Fibroblast of skin of abdomen (primary cell): ENCODE measurements at regions not wholly inside any gene's neighbourhood (a gene's known extent, or its start where the extent isn't known, plus 50 kb on each side); places are given as distances from the start of the nearest gene placed in this dataset.

ENCODE experiments used
- DNase-seq: peaks from one replicate; pipeline ENCODE4 v3.0.0-alpha.2; 2013

DNA sequence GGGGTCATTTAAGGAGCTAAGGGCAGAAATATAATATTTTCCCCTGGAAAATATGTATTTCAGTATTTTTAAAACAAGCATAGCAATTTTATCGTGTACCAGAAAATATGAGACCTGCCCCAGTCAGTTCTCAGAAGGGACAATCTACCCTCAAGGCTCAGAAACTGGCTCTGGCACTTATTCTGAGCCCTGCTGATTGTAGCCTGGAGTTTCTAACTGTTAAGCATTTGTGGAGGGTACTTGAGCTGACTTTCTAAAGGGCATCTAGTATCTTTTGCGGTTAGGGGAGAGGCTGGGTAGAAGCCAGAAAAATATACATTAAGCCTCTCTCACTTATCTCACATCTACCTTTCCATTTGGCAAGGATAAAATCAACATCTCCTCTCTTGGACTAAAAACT is 71.3 kb upstream of the FSHB start:
- no peak for DNase-seq

DNA sequence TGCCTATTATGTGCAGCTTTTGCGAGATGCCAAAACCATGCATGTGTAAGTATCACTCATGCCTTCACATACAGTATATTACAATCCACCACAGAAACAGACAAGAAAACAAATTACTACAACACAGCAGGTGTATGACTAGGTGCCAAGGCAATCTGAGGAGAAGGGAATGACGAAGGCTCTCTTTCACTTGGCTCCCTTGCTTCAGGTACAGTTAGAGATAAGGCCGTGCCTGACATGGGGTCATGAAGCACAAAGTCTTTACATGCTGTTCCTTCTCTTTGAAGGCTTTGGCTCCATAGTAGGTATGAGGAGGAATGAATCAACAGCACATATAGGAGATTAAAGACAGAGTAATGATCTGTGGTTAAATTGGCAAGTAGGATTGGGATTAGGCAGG is 65.2 kb upstream of the FSHB start:
- DNase-seq, result no peak

DNA sequence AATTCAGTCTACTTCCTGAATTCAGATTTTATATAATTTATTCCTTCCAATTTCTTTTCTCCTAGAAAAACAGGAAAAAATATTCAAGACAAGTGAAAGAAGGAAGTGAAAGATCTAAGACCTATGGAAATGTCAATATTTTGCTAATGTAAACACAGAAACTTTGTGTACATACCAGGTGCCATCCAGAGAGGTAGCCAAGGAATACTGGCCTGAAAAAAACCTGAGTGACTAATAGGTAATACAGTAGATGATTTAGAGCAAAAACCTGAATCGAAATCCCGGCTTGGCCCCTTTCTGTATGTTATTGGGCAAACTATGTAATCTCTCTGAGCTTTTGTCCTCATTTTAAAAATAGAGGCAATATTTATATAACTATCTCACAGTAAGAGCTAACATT is 59.2 kb upstream of the FSHB start:
- DNase-seq, result no peak

DNA sequence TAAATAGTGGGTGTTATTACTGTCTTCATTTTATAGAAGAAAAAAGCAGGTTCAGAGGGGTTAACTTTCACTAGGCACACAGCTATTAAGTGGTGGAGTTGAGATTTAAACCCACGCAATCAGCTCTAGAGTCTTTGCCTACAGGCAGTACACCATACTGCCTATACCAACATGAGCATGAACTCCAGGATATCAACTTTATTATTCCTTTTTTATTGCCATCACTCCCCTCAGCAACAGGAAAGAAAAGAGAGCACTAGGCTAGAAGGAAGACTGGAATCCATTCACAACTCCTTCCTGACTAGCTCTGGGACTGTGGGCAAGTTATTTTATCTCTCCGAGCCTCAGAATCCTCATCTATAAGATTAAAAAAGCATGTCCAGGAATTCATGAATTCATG is 58.7 kb upstream of the FSHB start:
- no peak for DNase-seq

DNA sequence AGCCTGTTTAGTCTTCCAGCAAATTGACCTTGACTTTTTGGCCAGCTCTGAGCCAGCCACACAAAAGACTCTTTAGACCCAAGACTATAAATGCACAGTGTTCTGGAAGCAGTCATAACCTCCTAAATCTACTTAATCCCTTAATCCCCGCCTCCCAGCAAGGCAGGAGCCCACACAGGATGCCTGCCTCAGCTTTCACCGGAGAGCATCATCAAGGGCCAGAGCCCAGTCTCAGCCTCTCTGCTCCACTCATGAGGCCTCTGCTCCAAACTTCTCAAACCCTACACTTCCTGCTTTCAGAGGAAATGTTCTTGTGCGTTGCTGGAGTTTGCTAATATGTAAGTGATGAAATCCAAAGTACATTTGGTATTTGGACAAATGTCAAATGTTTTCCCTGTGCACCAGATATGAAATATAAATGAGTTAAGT is 57.9 kb upstream of the FSHB start:
- peak; percentile 50 for DNase-seq

DNA sequence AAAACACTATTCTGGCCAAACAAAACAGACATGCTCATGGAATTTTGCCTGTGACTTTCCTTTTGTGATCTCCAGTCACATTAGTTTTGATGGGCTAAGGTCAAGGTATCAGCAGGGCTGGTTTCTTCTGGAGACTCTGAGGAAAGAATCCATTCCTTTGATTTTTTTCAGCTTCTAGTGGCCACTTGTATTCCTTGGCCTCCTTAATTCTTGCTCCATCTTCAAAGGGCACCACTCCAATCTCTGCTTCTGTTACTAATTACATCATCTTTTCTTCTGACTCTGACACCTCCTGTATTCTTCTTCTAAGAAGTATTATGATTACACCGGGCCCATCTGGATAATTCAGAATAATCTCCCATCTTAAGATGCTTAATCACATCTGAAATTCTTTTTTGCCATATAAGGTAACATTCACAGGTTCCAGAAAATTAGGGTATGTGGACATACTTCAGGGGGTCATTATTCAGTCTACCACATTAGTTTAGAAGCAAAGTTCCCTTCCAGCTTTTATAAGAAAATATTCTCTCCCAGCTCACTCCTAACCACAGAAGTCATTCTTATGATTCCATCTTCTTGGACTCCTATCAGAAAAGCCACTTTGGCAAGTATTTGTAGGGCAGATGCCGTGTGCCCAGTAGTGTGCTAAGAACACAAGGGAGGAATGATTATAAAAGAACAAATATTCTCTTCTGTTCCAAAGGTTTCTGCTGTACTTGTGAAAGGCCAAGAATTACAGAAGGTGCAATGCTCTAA is 56.4 kb upstream of the FSHB start:
- peak; percentile 57 for DNase-seq
